Esophagus (tissue), 2 donors: ENCODE measurements at regions not wholly inside any gene's neighbourhood (a gene's known extent, or its start where the extent isn't known, plus 50 kb on each side); places are given as distances from the start of the nearest gene placed in this dataset.

Source experiments
- H3K27ac ChIP-seq, 2 donors: one replicate each; pipeline ENCODE4 v1.5.1; 2013; ENCODE audit warnings: low read depth in 2 of 2, mild to moderate bottlenecking in 2 of 2, inconsistent platforms in 1 of 2, low read length in 1 of 2, moderate library complexity in 1 of 2
- H3K27me3 ChIP-seq, 2 donors: one replicate each; pipeline ENCODE4 v1.6.1; 2013; ENCODE audit warnings: low read length in 2 of 2, control low read depth in 1 of 2, mild to moderate bottlenecking in 1 of 2; ENCODE audit not compliant: insufficient read depth in 2 of 2, control insufficient read depth in 1 of 2
- H3K36me3 ChIP-seq, 2 donors: one replicate each; pipeline ENCODE4 v1.6.1; 2013; ENCODE audit warnings: low read length in 1 of 2; ENCODE audit not compliant: control insufficient read depth in 2 of 2, insufficient read depth in 2 of 2
- H3K4me1 ChIP-seq, 2 donors: one replicate each; pipeline ENCODE4 v1.6.1; 2013; ENCODE audit warnings: low read length in 1 of 2; ENCODE audit not compliant: control insufficient read depth in 2 of 2, insufficient read depth in 2 of 2
- H3K4me3 ChIP-seq, 2 donors: one replicate each; pipeline ENCODE4 v1.5.1; 2013; ENCODE audit warnings: low read length in 2 of 2, mild to moderate bottlenecking in 2 of 2, low read depth in 1 of 2, moderate library complexity in 1 of 2
- H3K9me3 ChIP-seq, 2 donors: one replicate each; pipeline ENCODE4 v1.6.1; 2013; ENCODE audit warnings: mild to moderate bottlenecking in 2 of 2, low read depth in 1 of 2, low read length in 1 of 2, moderate library complexity in 1 of 2; ENCODE audit not compliant: control insufficient read depth in 2 of 2, insufficient read depth in 1 of 2
- WGBS, 2 donors: extraction: QIAGEN DNeasy Blood & Tissue Kit; methylation state at CpG; one replicate each; pipeline ENCODE4 v1.1.7; 2013; 5-methylcytosine and 5-hydroxymethylcytosine counted together
- donor health status: healthy with polysubstance abuse.
- donor health status: Bipolar disorder and iron deficiency.

GRCh38 chr12:124490584-124491305 lies 76.7 kb downstream of the NCOR2 start:
- H3K4me1 ChIP-seq: peaks cover 3 to 4% of the 10 kb centered on the region in 2 donors
- WGBS, 2 donors: 61 to 71% methylated on average over 17 of the region's 17 CpGs
- no peaks in the 10 kb centered on the region for H3K9me3 ChIP-seq
- no peak overlapping the region for H3K27ac ChIP-seq
- H3K4me3 ChIP-seq: no peak overlapping the region
- peaks cover 3 to 42% of the 10 kb centered on the region in 2 donors for H3K36me3 ChIP-seq
- H3K27me3 ChIP-seq: no peaks in the 10 kb centered on the region

GRCh38 chr12:124489915-124490583 lies 77.4 kb downstream of the NCOR2 start:
- Histone ChIP-seq H3K27me3 (no peaks in the 10 kb centered on the region), H3K36me3 (peaks cover 3 to 45% of the 10 kb centered on the region in 2 donors), H3K9me3 (no peaks in the 10 kb centered on the region), H3K4me3 (no peak overlapping the region), H3K4me1 (peaks cover 3 to 4% of the 10 kb centered on the region in 2 donors), H3K27ac (no peak overlapping the region)
- 88 to 91% methylated on average over 9 of the region's 9 CpGs for WGBS, 2 donors

DNA sequence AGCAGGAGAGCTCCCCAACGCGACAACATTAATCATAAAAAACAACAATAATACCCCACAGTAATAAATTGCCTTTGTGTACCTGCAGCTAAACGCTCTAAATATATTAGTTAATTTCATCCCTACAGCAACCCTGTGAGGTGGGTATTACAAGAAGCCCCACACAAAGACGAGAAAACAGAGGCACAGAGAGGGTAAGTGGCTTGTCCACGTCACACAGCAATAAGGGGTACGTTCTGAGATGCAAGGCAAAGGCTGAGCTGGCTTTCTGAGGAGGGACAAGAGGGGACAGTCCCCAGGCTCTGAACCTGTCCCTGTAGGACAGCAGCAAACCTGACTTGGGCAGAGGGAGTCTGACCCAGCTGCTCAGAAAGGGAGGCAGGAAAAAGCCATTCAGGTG lies 78.2 kb downstream of the NCOR2 start:
- H3K4me3 ChIP-seq: no peak overlapping the region
- peaks cover 3 to 4% of the 10 kb centered on the region in 2 donors for H3K4me1 ChIP-seq
- WGBS, 2 donors: 65 to 73% methylated on average over 6 of the region's 6 CpGs
- no peaks in the 10 kb centered on the region for H3K27me3 ChIP-seq
- no peaks in the 10 kb centered on the region for H3K9me3 ChIP-seq
- no peak overlapping the region for H3K27ac ChIP-seq
- H3K36me3 ChIP-seq: peaks cover 3 to 42% of the 10 kb centered on the region in 2 donors

GRCh38 chr12:124488520-124488919 lies 78.9 kb downstream of the NCOR2 start:
- peaks cover 3 to 4% of the 10 kb centered on the region in 2 donors for H3K4me1 ChIP-seq

GRCh38 chr12:124487834-124488165 lies 79.6 kb downstream of the NCOR2 start:
- Histone ChIP-seq H3K9me3 (no peaks in the 10 kb centered on the region), H3K4me1 (peaks cover 0 to 4% of the 10 kb centered on the region in 2 donors), H3K36me3 (peaks cover 3 to 47% of the 10 kb centered on the region in 2 donors), H3K27ac (no peak overlapping the region), H3K4me3 (no peak overlapping the region), H3K27me3 (no peaks in the 10 kb centered on the region)
- WGBS, 2 donors: 78 to 80% methylated on average over 3 of the region's 3 CpGs

More at GRCh38 chr12:124488520-124488919, 78.9 kb downstream of the NCOR2 start:
- Histone ChIP-seq H3K27ac (peak overlapping the region in 1 of 2 donors; percentile 44), H3K9me3 (no peaks in the 10 kb centered on the region), H3K27me3 (no peaks in the 10 kb centered on the region), H3K4me3 (no peak overlapping the region), H3K36me3 (peaks cover 3 to 43% of the 10 kb centered on the region in 2 donors)
- 85% methylated on average over 10 of the region's 10 CpGs for WGBS, 2 donors

DNA sequence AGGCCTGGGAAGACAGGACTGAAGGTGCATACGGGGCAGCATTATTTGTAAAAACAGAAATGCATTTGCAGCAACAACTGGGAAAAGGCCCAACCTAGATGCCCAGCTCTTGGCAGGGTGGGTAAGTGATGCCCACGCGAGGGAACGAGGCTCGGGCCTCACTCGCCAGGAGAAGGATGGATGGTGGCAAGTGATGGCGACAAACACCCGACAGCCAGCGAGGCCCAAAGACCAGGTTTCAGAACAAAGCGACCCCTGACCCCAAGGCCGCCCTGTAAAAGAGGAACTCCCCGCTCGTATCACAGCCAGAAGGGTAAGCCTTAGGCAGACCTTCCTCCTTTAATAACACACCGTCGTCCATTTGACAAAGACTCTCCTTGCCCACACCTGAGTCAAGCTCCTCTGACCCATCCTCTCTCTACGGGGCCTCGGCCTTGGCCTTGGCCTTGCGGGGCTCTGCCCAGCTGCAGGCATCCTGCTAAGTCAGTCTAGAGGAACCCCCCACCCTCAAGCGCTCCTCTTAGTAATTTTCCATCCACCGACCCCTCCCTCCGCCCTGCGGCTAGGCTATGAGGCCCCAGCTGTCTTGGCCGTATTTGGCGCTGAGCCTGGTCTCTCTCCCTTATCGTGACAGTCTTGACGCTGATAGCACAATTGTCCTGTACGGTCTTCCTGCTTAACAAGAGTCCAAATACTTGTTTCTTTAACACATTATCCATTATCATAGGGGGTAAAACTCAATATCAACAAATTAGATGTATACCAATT lies 80.2 kb downstream of the NCOR2 start:
- WGBS, 2 donors: 81 to 82% methylated on average over 27 of the region's 27 CpGs
- Histone ChIP-seq H3K9me3 (no peaks in the 10 kb centered on the region), H3K4me3 (no peak overlapping the region), H3K36me3 (peaks cover 3 to 50% of the 10 kb centered on the region in 2 donors), H3K27ac (peak overlapping the region in 1 of 2 donors; percentile 27), H3K27me3 (no peaks in the 10 kb centered on the region), H3K4me1 (peaks cover 0 to 4% of the 10 kb centered on the region in 2 donors)

GRCh38 chr12:124486346-124486963 lies 81.0 kb downstream of the NCOR2 start:
- 76 to 81% methylated on average over 26 of the region's 26 CpGs for WGBS, 2 donors
- Histone ChIP-seq H3K9me3 (no peaks in the 10 kb centered on the region), H3K27me3 (no peaks in the 10 kb centered on the region), H3K4me1 (peaks cover 0 to 4% of the 10 kb centered on the region in 2 donors), H3K36me3 (peaks cover 0 to 45% of the 10 kb centered on the region in 2 donors), H3K4me3 (no peak overlapping the region), H3K27ac (no peak overlapping the region)

GRCh38 chr12:124485371-124485770 lies 82.0 kb downstream of the NCOR2 start:
- Histone ChIP-seq H3K36me3 (peaks cover 0 to 44% of the 10 kb centered on the region in 2 donors), H3K4me3 (no peak overlapping the region), H3K27ac (no peak overlapping the region), H3K4me1 (peaks cover 0 to 12% of the 10 kb centered on the region in 2 donors), H3K9me3 (no peaks in the 10 kb centered on the region), H3K27me3 (no peaks in the 10 kb centered on the region)
- whole genome bisulfite sequencing, 2 donors: 88 to 90% methylated on average over 18 of the region's 18 CpGs

DNA sequence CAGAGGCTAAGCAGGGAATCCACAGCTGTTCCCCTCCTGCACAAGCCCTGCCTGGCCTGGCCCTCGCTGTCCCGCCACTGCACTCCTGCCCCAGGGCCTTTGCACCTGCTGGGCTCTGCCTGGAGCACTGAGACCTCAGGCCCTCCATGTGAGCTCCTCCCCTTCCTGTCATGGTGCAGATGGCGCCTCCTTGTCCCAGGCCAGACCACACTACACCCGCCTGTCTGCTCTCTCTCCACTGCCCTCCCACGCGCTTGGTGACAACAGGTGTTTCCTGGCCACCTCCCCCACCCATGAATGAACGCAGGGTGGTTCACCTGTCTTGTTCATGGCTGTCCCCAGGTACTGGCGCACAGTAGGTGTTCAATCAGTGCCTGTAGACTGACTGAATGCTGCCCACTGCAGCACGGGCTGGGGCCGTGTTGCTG lies 82.9 kb downstream of the NCOR2 start:
- Histone ChIP-seq H3K36me3 (peaks cover 0 to 39% of the 10 kb centered on the region in 2 donors), H3K27ac (no peak overlapping the region), H3K4me1 (peaks cover 4 to 16% of the 10 kb centered on the region in 2 donors), H3K9me3 (no peaks in the 10 kb centered on the region), H3K27me3 (no peaks in the 10 kb centered on the region), H3K4me3 (no peak overlapping the region)
- 79 to 84% methylated on average over 10 of the region's 10 CpGs for WGBS, 2 donors
